Activated CD4-positive, alpha-beta T cell treated with anti-CD3 and anti-CD28 coated beads, Interleukin-2, amount 10 ng/mL, durations not matched to agents 24 days and 14 days (primary cell): ENCODE measurements at regions not wholly inside any gene's neighbourhood (a gene's known extent, or its start where the extent isn't known, plus 50 kb on each side); places are given as distances from the start of the nearest gene placed in this dataset.
"Not testable (repeated sequence)": the region's sequence is repeated elsewhere in the genome, so short reads cannot be mapped to it uniquely, and the experiment has no call there.

ENCODE experiments used
- DNase-seq: peaks from one replicate; pipeline ENCODE4 v3.0.0; 2022
- H3K27ac Mint-ChIP-seq: one replicate; pipeline ENCODE4 v1.8.0; 2022; ENCODE audit warnings: mild to moderate bottlenecking, mixed read lengths
- H3K27me3 Mint-ChIP-seq: one replicate; pipeline ENCODE4 v1.8.0; 2022; ENCODE audit warnings: mixed read lengths
- H3K36me3 Mint-ChIP-seq: one replicate; pipeline ENCODE4 v1.8.0; 2022; ENCODE audit warnings: low read depth, mild to moderate bottlenecking, mixed read lengths
- H3K4me1 Mint-ChIP-seq: one replicate; pipeline ENCODE4 v1.8.0; 2021; ENCODE audit warnings: mixed read lengths
- H3K4me3 Mint-ChIP-seq: one replicate; pipeline ENCODE4 v1.8.0; 2022; ENCODE audit warnings: mild to moderate bottlenecking, moderate library complexity, mixed read lengths
- H3K9me3 Mint-ChIP-seq: one replicate; pipeline ENCODE4 v1.8.0; 2021; ENCODE audit warnings: mixed read lengths
- intact Hi-C: fragments of 100-400 bp; cut with micrococcal nuclease; formaldehyde crosslinking; loops from one replicate; pipeline ENCODE4 v1.15.1; 2023

- DNase-seq: peak; percentile 35
- intact Hi-C loops, H3K4me3 Mint-ChIP-seq, H3K27me3 Mint-ChIP-seq, H3K36me3 Mint-ChIP-seq, H3K9me3 Mint-ChIP-seq, H3K4me1 Mint-ChIP-seq, H3K27ac Mint-ChIP-seq: not testable (repeated sequence)
Observed at GRCh38 chr3:17816839-17817238, 74.4 kb upstream of the TBC1D5 start.

GRCh38 chr3:17812328-17812727 lies 69.9 kb upstream of the TBC1D5 start:
- H3K27ac Mint-ChIP-seq, H3K4me1 Mint-ChIP-seq, intact Hi-C loops, H3K4me3 Mint-ChIP-seq, H3K9me3 Mint-ChIP-seq, H3K27me3 Mint-ChIP-seq, H3K36me3 Mint-ChIP-seq: not testable (repeated sequence)
- DNase-seq: peak; percentile 41

- intact Hi-C loops: no loop called here
- no peak for DNase-seq
- Mint-ChIP-seq H3K27ac (no peak overlapping the region), H3K27me3 (peaks cover 8% of the 10 kb centered on the region), H3K9me3 (peaks cover 3% of the 10 kb centered on the region), H3K4me3 (no peak overlapping the region), H3K4me1 (peaks cover 2% of the 10 kb centered on the region), H3K36me3 (peaks cover 5% of the 10 kb centered on the region)
Observed at GRCh38 chr3:17811646-17812045, 69.2 kb upstream of the TBC1D5 start.

GRCh38 chr3:17810759-17811158 lies 68.3 kb upstream of the TBC1D5 start:
- no peak overlapping the region for H3K27ac Mint-ChIP-seq
- H3K4me3 Mint-ChIP-seq: no peak overlapping the region
- peaks cover 3% of the 10 kb centered on the region for H3K9me3 Mint-ChIP-seq
- peaks cover 8% of the 10 kb centered on the region for H3K27me3 Mint-ChIP-seq
- peak; percentile 14 for DNase-seq
- H3K36me3 Mint-ChIP-seq: peaks cover 8% of the 10 kb centered on the region
- intact Hi-C loops: no loop called here
- peaks cover 7% of the 10 kb centered on the region for H3K4me1 Mint-ChIP-seq

DNA sequence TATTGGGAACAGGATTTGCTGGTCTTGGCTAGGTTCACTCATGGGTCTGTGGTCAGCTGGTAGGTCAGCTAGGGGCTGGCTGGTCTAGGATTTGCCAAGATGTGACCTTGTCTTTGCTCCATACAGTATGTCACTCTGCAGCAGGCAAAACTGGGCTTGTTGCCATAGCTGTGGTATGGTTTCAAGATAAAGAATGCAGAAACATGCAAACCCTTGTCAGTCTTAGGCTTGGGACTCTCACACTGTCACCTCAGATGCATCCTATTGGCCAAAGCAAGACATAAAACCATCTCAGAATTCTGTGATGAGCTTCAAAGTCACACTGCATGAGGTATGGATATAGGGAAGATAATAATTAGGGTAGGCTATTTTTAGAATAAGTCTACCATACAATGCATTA lies 66.6 kb upstream of the TBC1D5 start:
- no peak overlapping the region for H3K4me3 Mint-ChIP-seq

DNA sequence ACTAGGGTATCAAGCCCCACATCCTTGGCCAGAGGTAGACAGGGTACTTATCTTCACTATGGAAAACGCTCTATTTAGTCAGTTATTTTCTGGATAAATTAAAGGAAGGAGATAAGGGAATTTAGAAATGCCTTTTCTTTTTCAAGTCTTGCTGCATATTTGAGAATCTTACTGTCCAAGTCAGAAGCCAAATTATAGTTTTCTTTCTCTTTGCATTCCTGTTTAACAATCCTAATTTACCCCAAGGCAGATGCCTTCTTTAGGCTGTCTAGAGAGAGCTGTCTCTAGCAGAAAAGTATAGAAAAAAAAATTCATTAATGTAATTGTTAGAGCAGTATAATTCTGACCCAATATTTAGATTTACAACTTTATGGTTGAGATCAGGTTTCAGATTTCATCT lies 64.4 kb upstream of the TBC1D5 start:
- H3K9me3 Mint-ChIP-seq: no peaks in the 10 kb centered on the region
- H3K27me3 Mint-ChIP-seq: peaks cover 8% of the 10 kb centered on the region
- H3K36me3 Mint-ChIP-seq: peaks cover 8% of the 10 kb centered on the region
- DNase-seq: no peak
- no peak overlapping the region for H3K4me3 Mint-ChIP-seq
- no peak overlapping the region for H3K27ac Mint-ChIP-seq
- intact Hi-C loops: no loop called here
- peaks cover 7% of the 10 kb centered on the region for H3K4me1 Mint-ChIP-seq

More for the DNA sequence above, 66.6 kb upstream of the TBC1D5 start:
- Mint-ChIP-seq H3K27ac (no peak overlapping the region), H3K27me3 (peaks cover 8% of the 10 kb centered on the region), H3K4me1 (peaks cover 7% of the 10 kb centered on the region), H3K9me3 (peaks cover 3% of the 10 kb centered on the region), H3K36me3 (peaks cover 8% of the 10 kb centered on the region)
- intact Hi-C loops: no loop called here
- peak; percentile 20 for DNase-seq

DNA sequence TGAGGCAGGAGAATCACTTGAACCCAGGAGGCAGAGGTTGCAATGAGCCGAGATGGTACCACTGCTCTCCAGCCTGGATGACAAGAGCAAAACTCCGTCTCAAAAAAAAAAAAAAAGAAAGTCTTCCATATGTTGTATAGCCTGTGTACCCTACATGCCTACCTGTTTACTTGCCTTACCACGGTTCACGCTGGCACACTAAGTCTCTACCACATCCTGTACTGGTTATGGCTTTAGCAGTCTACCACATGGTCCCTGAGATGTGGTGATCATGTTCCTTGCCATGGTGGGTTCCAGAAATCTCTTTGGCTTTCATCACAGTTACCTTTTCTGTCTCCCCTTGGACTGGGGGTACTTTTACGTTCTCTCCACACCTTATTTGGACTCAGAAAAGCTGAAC lies 63.8 kb upstream of the TBC1D5 start:
- Mint-ChIP-seq H3K4me3 (no peak overlapping the region), H3K27ac (no peak overlapping the region), H3K9me3 (no peaks in the 10 kb centered on the region), H3K36me3 (peaks cover 7% of the 10 kb centered on the region), H3K4me1 (peaks cover 7% of the 10 kb centered on the region), H3K27me3 (peaks cover 8% of the 10 kb centered on the region)
- DNase-seq: peak; percentile 55
- intact Hi-C loops: no loop called here

DNA sequence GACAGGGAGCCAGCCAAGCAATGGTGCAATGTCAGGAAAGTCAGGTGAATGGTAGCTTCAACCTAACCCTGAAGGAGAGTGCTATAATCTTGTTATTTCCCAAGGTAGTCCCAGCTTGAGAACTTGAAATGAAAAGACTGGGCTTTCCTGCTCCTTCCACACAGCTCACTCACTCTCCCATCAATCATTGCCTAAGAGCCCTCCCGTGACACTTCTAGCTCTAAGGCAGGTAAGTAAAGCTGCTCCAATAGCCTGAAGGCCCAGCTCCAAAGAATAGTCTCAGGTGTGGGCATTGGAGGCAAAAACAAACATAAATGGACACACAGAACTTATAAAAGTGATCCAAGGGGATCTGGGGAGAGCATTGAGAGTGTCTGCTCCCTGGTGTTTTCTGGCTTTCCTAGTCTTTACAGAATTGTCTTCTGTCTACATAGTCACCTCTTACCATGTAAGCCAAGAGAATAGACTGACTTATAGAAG lies 63.1 kb upstream of the TBC1D5 start:
- Mint-ChIP-seq H3K27ac (no peak overlapping the region), H3K4me3 (no peak overlapping the region), H3K4me1 (peaks cover 9% of the 10 kb centered on the region), H3K36me3 (peaks cover 5% of the 10 kb centered on the region), H3K9me3 (no peaks in the 10 kb centered on the region), H3K27me3 (peaks cover 5% of the 10 kb centered on the region)
- intact Hi-C loops: no loop called here
- peak; percentile 50 for DNase-seq

GRCh38 chr3:17802950-17803349 lies 60.5 kb upstream of the TBC1D5 start:
- H3K27me3 Mint-ChIP-seq: peaks cover 2% of the 10 kb centered on the region
- peaks cover 9% of the 10 kb centered on the region for H3K4me1 Mint-ChIP-seq
- H3K27ac Mint-ChIP-seq: no peak overlapping the region
- no peak for DNase-seq
- H3K9me3 Mint-ChIP-seq: no peaks in the 10 kb centered on the region
- H3K4me3 Mint-ChIP-seq: no peak overlapping the region
- peaks cover 5% of the 10 kb centered on the region for H3K36me3 Mint-ChIP-seq
- intact Hi-C loops: no loop called here

- peaks cover 4% of the 10 kb centered on the region for H3K9me3 Mint-ChIP-seq
- H3K36me3 Mint-ChIP-seq: peaks cover 4% of the 10 kb centered on the region
- no peak for DNase-seq
- intact Hi-C loops: no loop called here
- no peak overlapping the region for H3K27ac Mint-ChIP-seq
- H3K4me3 Mint-ChIP-seq: no peak overlapping the region
- peaks cover 2% of the 10 kb centered on the region for H3K4me1 Mint-ChIP-seq
- no peaks in the 10 kb centered on the region for H3K27me3 Mint-ChIP-seq
Observed at GRCh38 chr3:17801131-17801530, 58.7 kb upstream of the TBC1D5 start.

GRCh38 chr3:17800232-17800631 lies 57.8 kb upstream of the TBC1D5 start:
- H3K9me3 Mint-ChIP-seq: peaks cover 4% of the 10 kb centered on the region
- no peak overlapping the region for H3K4me3 Mint-ChIP-seq
- intact Hi-C loops: no loop called here
- H3K4me1 Mint-ChIP-seq: peaks cover 2% of the 10 kb centered on the region
- H3K27me3 Mint-ChIP-seq: no peaks in the 10 kb centered on the region
- no peak for DNase-seq
- H3K27ac Mint-ChIP-seq: no peak overlapping the region
- peaks cover 4% of the 10 kb centered on the region for H3K36me3 Mint-ChIP-seq

GRCh38 chr3:17799312-17799711 lies 56.9 kb upstream of the TBC1D5 start:
- Mint-ChIP-seq H3K27me3 (no peaks in the 10 kb centered on the region), H3K36me3 (peaks cover 4% of the 10 kb centered on the region), H3K4me1 (peaks cover 2% of the 10 kb centered on the region), H3K27ac (no peak overlapping the region), H3K4me3 (no peak overlapping the region), H3K9me3 (peaks cover 4% of the 10 kb centered on the region)
- intact Hi-C loops: no loop called here
- DNase-seq: no peak

- Mint-ChIP-seq H3K4me1 (peaks cover 2% of the 10 kb centered on the region), H3K4me3 (no peak overlapping the region), H3K36me3 (peaks cover 7% of the 10 kb centered on the region), H3K9me3 (peaks cover 8% of the 10 kb centered on the region), H3K27ac (no peak overlapping the region), H3K27me3 (no peaks in the 10 kb centered on the region)
- peak; percentile 46 for DNase-seq
- intact Hi-C loops: no loop called here
Observed at GRCh38 chr3:17798000-17798399, 55.6 kb upstream of the TBC1D5 start.

GRCh38 chr3:17795711-17796110 lies 53.3 kb upstream of the TBC1D5 start:
- H3K36me3 Mint-ChIP-seq: peaks cover 17% of the 10 kb centered on the region
- H3K4me1 Mint-ChIP-seq: peaks cover under 1% of the 10 kb centered on the region
- intact Hi-C loops: no loop called here
- no peak overlapping the region for H3K27ac Mint-ChIP-seq
- peaks cover 16% of the 10 kb centered on the region for H3K9me3 Mint-ChIP-seq
- DNase-seq: peak; percentile 16
- H3K27me3 Mint-ChIP-seq: no peaks in the 10 kb centered on the region
- H3K4me3 Mint-ChIP-seq: no peak overlapping the region

- Mint-ChIP-seq H3K27ac (no peak overlapping the region), H3K36me3 (peaks cover 17% of the 10 kb centered on the region), H3K9me3 (peaks cover 16% of the 10 kb centered on the region), H3K4me3 (no peak overlapping the region), H3K4me1 (no peaks in the 10 kb centered on the region), H3K27me3 (no peaks in the 10 kb centered on the region)
- intact Hi-C loops: no loop called here
- DNase-seq: no peak
Observed at GRCh38 chr3:17795280-17795679, 52.8 kb upstream of the TBC1D5 start.
